ENCODE measurements at regions not wholly inside any gene's neighbourhood (a gene's known extent, or its start where the extent isn't known, plus 50 kb on each side); places are given as distances from the start of the nearest gene placed in this dataset.

GRCh38 chr11:43172477-43172876 lies 139.3 kb upstream of the API5 start:
- TF ChIP-seq CTCF (IDR thresholded peaks at IDR 0.05): no peak
- no peak for TF ChIP-seq POLR2A (IDR thresholded peaks at IDR 0.05)
- TF ChIP-seq POLR2AphosphoS5 (IDR thresholded peaks at IDR 0.05): no peak
- no peak for TF ChIP-seq EP300 (IDR thresholded peaks at IDR 0.05)

All from gastroesophageal sphincter (tissue), 3 donors.